GF-D8 (cell line): ENCODE measurements at regions not wholly inside any gene's neighbourhood (a gene's known extent, or its start where the extent isn't known, plus 50 kb on each side); places are given as distances from the start of the nearest gene placed in this dataset.

Source experiments
- DNase-seq: peaks from one replicate; lab custom pipeline; 2025; lab: John Stamatoyannopoulos, UW

- no peak for DNase-seq
Measured at GRCh38 chr10:37685741-37686683, 171.4 kb downstream of the ZNF248 start.

- no peak for DNase-seq
Measured at GRCh38 chr10:37684765-37685164, 172.6 kb downstream of the ZNF248 start.

GRCh38 chr10:37682617-37683016 is 174.8 kb downstream of the ZNF248 start:
- no peak for DNase-seq

GRCh38 chr10:37681617-37681999 is 175.8 kb downstream of the ZNF248 start:
- no peak for DNase-seq

GRCh38 chr10:37680716-37681616 is 176.4 kb downstream of the ZNF248 start:
- no peak for DNase-seq

GRCh38 chr10:37680243-37680683 is 177.1 kb downstream of the ZNF248 start:
- no peak for DNase-seq

- DNase-seq: no peak
Measured at GRCh38 chr10:37679465-37679864, 177.9 kb downstream of the ZNF248 start.

- DNase-seq: no peak
Measured at GRCh38 chr10:37675449-37675848, 182.0 kb downstream of the ZNF248 start.

GRCh38 chr10:37671802-37672201 is 185.6 kb downstream of the ZNF248 start:
- no peak for DNase-seq

GRCh38 chr10:37667736-37668135 is 189.7 kb downstream of the ZNF248 start:
- DNase-seq: peak; percentile 40

- DNase-seq: no peak
Measured at GRCh38 chr10:37654466-37654865, 202.9 kb downstream of the ZNF248 start.

GRCh38 chr10:37643187-37643586 is 214.2 kb downstream of the ZNF248 start:
- DNase-seq: no peak

GRCh38 chr10:37640301-37640700 is 217.1 kb downstream of the ZNF248 start:
- DNase-seq: no peak

- no peak for DNase-seq
Measured at GRCh38 chr10:37639200-37639599, 218.2 kb downstream of the ZNF248 start.

GRCh38 chr10:37638569-37638968 is 218.8 kb downstream of the ZNF248 start:
- DNase-seq: no peak

- no peak for DNase-seq
Measured at GRCh38 chr10:37634351-37634880, 223.0 kb downstream of the ZNF248 start.

- DNase-seq: no peak
Measured at GRCh38 chr10:37632641-37633040, 224.8 kb downstream of the ZNF248 start.

GRCh38 chr10:37623506-37623905 is 233.9 kb downstream of the ZNF248 start:
- no peak for DNase-seq

- no peak for DNase-seq
Measured at GRCh38 chr10:37619336-37619735, 238.1 kb downstream of the ZNF248 start.

- no peak for DNase-seq
Measured at GRCh38 chr10:37588299-37588698, 269.1 kb downstream of the ZNF248 start.

- DNase-seq: no peak
Measured at GRCh38 chr10:37584643-37585042, 272.8 kb downstream of the ZNF248 start.

GRCh38 chr10:37582237-37582636 is 275.2 kb downstream of the ZNF248 start:
- DNase-seq: no peak
